SU-DHL-6 (cell line): ENCODE measurements at regions not wholly inside any gene's neighbourhood (a gene's known extent, or its start where the extent isn't known, plus 50 kb on each side); places are given as distances from the start of the nearest gene placed in this dataset.

Experiments used
- H2AFZ ChIP-seq: fragments of 200-600 bp; sonication (generic); 2 replicates; pipeline ENCODE4 v1.6.1; 2014; ENCODE audit warnings: low read depth, mild to moderate bottlenecking, moderate library complexity, mixed read lengths, antibody characterized with exemption, low read length; ENCODE audit not compliant: severe bottlenecking
- H3F3A ChIP-seq: fragments of 200-600 bp; shearing (Covaris generic); 2 replicates; pipeline ENCODE4 v1.6.0; 2016; ENCODE audit warnings: antibody characterized with exemption, mild to moderate bottlenecking; ENCODE audit not compliant: insufficient read depth
- H3K27ac ChIP-seq: fragments of 200-600 bp; sonication (generic); 2 replicates; pipeline ENCODE4 v1.5.1; 2016; ENCODE audit warnings: low read depth, mild to moderate bottlenecking, low read length, moderate library complexity, mixed read lengths
- H3K27me3 ChIP-seq: fragments of 200-600 bp; sonication (generic), shearing (Covaris generic); 2 replicates; pipeline ENCODE4 v1.6.0; 2014; ENCODE audit warnings: mild to moderate bottlenecking, low read length
- H3K36me3 ChIP-seq: fragments of 200-600 bp; sonication (generic); 2 replicates; pipeline ENCODE4 v1.6.1; 2014; ENCODE audit warnings: mild to moderate bottlenecking, low read length, mixed read lengths
- H3K4me2 ChIP-seq: fragments of 300-600, 200-600 bp; shearing (Covaris generic), sonication (generic); 2 replicates; pipeline ENCODE4 v1.6.0; 2014; ENCODE audit warnings: low read length, low read depth, mild to moderate bottlenecking; ENCODE audit not compliant: poor library complexity, severe bottlenecking
- H3K4me3 ChIP-seq: fragments of 200-600 bp; sonication (generic); 2 replicates; pipeline ENCODE4 v1.5.1; 2014; ENCODE audit warnings: antibody characterized with exemption, low read length, mild to moderate bottlenecking, mixed read lengths; ENCODE audit not compliant: insufficient read depth, poor library complexity, severe bottlenecking
- H3K79me2 ChIP-seq: fragments of 200-600 bp; sonication (generic); 2 replicates; pipeline ENCODE4 v1.6.1; 2014; ENCODE audit warnings: mild to moderate bottlenecking, low read length, moderate library complexity; ENCODE audit not compliant: insufficient read depth
- H3K9ac ChIP-seq: fragments of 200-600 bp; sonication (generic); 2 replicates; pipeline ENCODE4 v1.7.0; 2014; ENCODE audit warnings: mild to moderate bottlenecking, low read length
- H3K9me2 ChIP-seq: fragments of 200-600 bp; sonication (generic); replicated peaks from 2 replicates; pipeline ENCODE4 v1.6.1; 2014; ENCODE audit warnings: low read length; ENCODE audit not compliant: insufficient read depth
- H3K9me3 ChIP-seq: fragments of 200-600 bp; sonication (generic); 2 replicates; pipeline ENCODE4 v1.6.1; 2014; ENCODE audit warnings: low read length, mixed read lengths; ENCODE audit not compliant: insufficient read depth
- H4K20me1 ChIP-seq: fragments of 200-600 bp; sonication (generic); 2 replicates; pipeline ENCODE4 v1.6.1; 2014; ENCODE audit warnings: low read depth, mild to moderate bottlenecking, antibody characterized with exemption, low read length, moderate library complexity, mixed read lengths
- CTCF ChIP-seq: fragments of 200-600 bp; sonication (generic); IDR thresholded peaks from one replicate; pipeline ENCODE4 v1.5.1; 2017; ENCODE audit warnings: antibody characterized with exemption, mild to moderate bottlenecking, low read length, moderate library complexity; ENCODE audit not compliant: insufficient read depth, poor library complexity, severe bottlenecking
- EZH2phosphoT487 ChIP-seq: fragments of 200-600 bp; sonication (generic), shearing (Covaris generic); conservative IDR thresholded peaks from 2 replicates; pipeline ENCODE4 v1.6.1; 2018; ENCODE audit warnings: mild to moderate bottlenecking, antibody characterized with exemption, low read length, moderate library complexity, mixed read lengths

GRCh38 chr4:176896211-176896610 lies 103.5 kb upstream of the VEGFC start:
- H4K20me1 ChIP-seq, result no peaks in the 10 kb centered on the region
- no peaks in the 10 kb centered on the region for H3K9me2 ChIP-seq
- no peaks in the 10 kb centered on the region for H3K36me3 ChIP-seq
- no peaks in the 10 kb centered on the region for H3K27me3 ChIP-seq
- H3K9me3 ChIP-seq, result no peaks in the 10 kb centered on the region
- TF ChIP-seq CTCF (no peak), EZH2phosphoT487 (no peak)
- H3K79me2 ChIP-seq, result no peaks in the 10 kb centered on the region
- H2AFZ ChIP-seq, result no peak overlapping the region
- no peak overlapping the region for H3K4me3 ChIP-seq
- no peaks in the 10 kb centered on the region for H3F3A ChIP-seq
- no peak overlapping the region for H3K4me2 ChIP-seq
- H3K9ac ChIP-seq, result no peak overlapping the region
- no peak overlapping the region for H3K27ac ChIP-seq

- H3K27ac ChIP-seq, result no peak overlapping the region
- TF ChIP-seq EZH2phosphoT487, result no peak
- no peak for TF ChIP-seq CTCF
- H4K20me1 ChIP-seq, result no peaks in the 10 kb centered on the region
- no peaks in the 10 kb centered on the region for H3K79me2 ChIP-seq
- no peaks in the 10 kb centered on the region for H3F3A ChIP-seq
- H3K27me3 ChIP-seq, result no peaks in the 10 kb centered on the region
- no peak overlapping the region for H3K4me2 ChIP-seq
- no peak overlapping the region for H3K4me3 ChIP-seq
- no peaks in the 10 kb centered on the region for H3K9me2 ChIP-seq
- no peak overlapping the region for H2AFZ ChIP-seq
- H3K9me3 ChIP-seq, result no peaks in the 10 kb centered on the region
- H3K9ac ChIP-seq, result no peak overlapping the region
- no peaks in the 10 kb centered on the region for H3K36me3 ChIP-seq
Observed at GRCh38 chr4:176897226-176897625, 104.5 kb upstream of the VEGFC start.

- TF ChIP-seq CTCF (no peak), EZH2phosphoT487 (no peak)
- Histone ChIP-seq H3K36me3 (no peaks in the 10 kb centered on the region), H2AFZ (no peak overlapping the region), H3K9me3 (no peaks in the 10 kb centered on the region), H3F3A (no peaks in the 10 kb centered on the region), H3K27me3 (no peaks in the 10 kb centered on the region), H3K9ac (no peak overlapping the region), H3K27ac (no peak overlapping the region), H3K4me3 (no peak overlapping the region), H4K20me1 (no peaks in the 10 kb centered on the region), H3K9me2 (no peaks in the 10 kb centered on the region), H3K79me2 (no peaks in the 10 kb centered on the region), H3K4me2 (no peak overlapping the region)
Observed at GRCh38 chr4:176898791-176899190, 106.1 kb upstream of the VEGFC start.
